A673 (cell line): ENCODE measurements at regions not wholly inside any gene's neighbourhood (a gene's known extent, or its start where the extent isn't known, plus 50 kb on each side); places are given as distances from the start of the nearest gene placed in this dataset.

Experiments used
- BruUV-seq: library from RNA; stranded (reverse); fragments of 400-500 nt; replicated peaks from 2 replicates; lab custom pipeline; 2021; lab: Mats Ljungman, UMichigan
- CTCF ChIA-PET: fragments of 300-600 bp; sonication (Branson Sonifier 250); formaldehyde crosslinking; loops from one replicate; lab custom pipeline; 2022; ENCODE audit warnings: antibody characterized with exemption; lab: Charles Lee
- POLR2A ChIA-PET: fragments of 300-600 bp; sonication (Branson Sonifier 250); formaldehyde crosslinking; loops from one replicate; lab custom pipeline; 2022; ENCODE audit warnings: antibody characterized with exemption; ENCODE audit not compliant: low non-redundant PET; lab: Charles Lee
- DNase-seq: peaks from one replicate; pipeline ENCODE4 v3.0.0-alpha.2; 2015; ENCODE audit warnings: low spot score
- H3K27ac ChIP-seq: fragments of 200-600 bp; sonication (generic); 2 replicates; pipeline ENCODE4 v1.5.1; 2016; ENCODE audit warnings: mixed run types, low read depth, mild to moderate bottlenecking, mixed read lengths, antibody characterized with exemption, low read length; ENCODE audit not compliant: poor library complexity, severe bottlenecking
- H3K27me3 ChIP-seq: fragments of 200-600 bp; sonication (generic); replicated peaks from 2 replicates; pipeline ENCODE4 v1.6.1; 2017; ENCODE audit warnings: mixed run types, low read depth, mild to moderate bottlenecking, mixed read lengths, antibody characterized with exemption, low read length; ENCODE audit not compliant: insufficient read depth, poor library complexity
- H3K36me3 ChIP-seq: fragments of 200-600 bp; sonication (generic); 2 replicates; pipeline ENCODE4 v1.6.1; 2016; ENCODE audit warnings: mixed run types, mild to moderate bottlenecking, mixed read lengths, antibody characterized with exemption, low read length; ENCODE audit not compliant: insufficient read depth, poor library complexity, severe bottlenecking
- H3K4me1 ChIP-seq: fragments of 200-600 bp; sonication (generic); 2 replicates; pipeline ENCODE4 v1.6.1; 2017; ENCODE audit warnings: mixed run types, mild to moderate bottlenecking, mixed read lengths, antibody characterized with exemption, low read length; ENCODE audit not compliant: insufficient read depth, poor library complexity, severe bottlenecking
- H3K4me3 ChIP-seq: fragments of 200-600 bp; sonication (generic); 2 replicates; pipeline ENCODE4 v1.5.1; 2016; ENCODE audit warnings: low read depth, mixed run types, mild to moderate bottlenecking, mixed read lengths, low read length; ENCODE audit not compliant: poor library complexity, severe bottlenecking
- H3K9me3 ChIP-seq: fragments of 200-600 bp; sonication (generic); 2 replicates; pipeline ENCODE4 v1.6.1; 2016; ENCODE audit warnings: mixed run types, low read depth, mild to moderate bottlenecking, mixed read lengths, antibody characterized with exemption, low read length; ENCODE audit not compliant: poor library complexity, severe bottlenecking
- CTCF ChIP-seq: fragments of 300-800, 200-600 bp; sonication (generic); conservative IDR thresholded peaks from 2 replicates; pipeline ENCODE4 v1.5.1; 2017; ENCODE audit warnings: low read depth, mild to moderate bottlenecking, antibody characterized with exemption, low read length, moderate library complexity, mixed read lengths
- EZH2 ChIP-seq: fragments of 200-600 bp; sonication (generic); IDR thresholded peaks from 2 replicates; pipeline ENCODE4 v1.6.1; 2017; ENCODE audit warnings: borderline replicate concordance, low read depth, mild to moderate bottlenecking, mixed read lengths, antibody characterized with exemption, low read length; ENCODE audit not compliant: poor library complexity, severe bottlenecking
- intact Hi-C: fragments of 100-400 bp; cut with micrococcal nuclease; formaldehyde crosslinking; loops from one replicate; pipeline ENCODE4 v1.10.0; 2022; ENCODE audit not compliant: unreplicated experiment

GRCh38 chr17:14619821-14620220, 318.9 kb downstream of the HS3ST3B1 start:
- no peak overlapping the region for H3K27ac ChIP-seq
- H3K4me1 ChIP-seq = no peaks in the 10 kb centered on the region
- H3K9me3 ChIP-seq = peaks cover 44% of the 10 kb centered on the region
- TF ChIP-seq CTCF (no peak), EZH2 (no peak)
- intact Hi-C loops = no loop called here
- no peaks in the 10 kb centered on the region for H3K27me3 ChIP-seq
- H3K4me3 ChIP-seq = no peak overlapping the region
- BruUV-seq = no TSS peak
- ChIA-PET CTCF (no interaction called here), POLR2A (no interaction called here)
- no peaks in the 10 kb centered on the region for H3K36me3 ChIP-seq
- DNase-seq = no peak

GRCh38 chr17:14616528-14616927, 315.6 kb downstream of the HS3ST3B1 start:
- intact Hi-C loops = no loop called here
- Histone ChIP-seq H3K9me3 (peaks cover 36% of the 10 kb centered on the region), H3K27me3 (no peaks in the 10 kb centered on the region), H3K36me3 (no peaks in the 10 kb centered on the region), H3K27ac (no peak overlapping the region), H3K4me3 (no peak overlapping the region), H3K4me1 (no peaks in the 10 kb centered on the region)
- POLR2A ChIA-PET = no interaction called here
- no peak for TF ChIP-seq EZH2
- no peak for TF ChIP-seq CTCF
- no peak for DNase-seq
- BruUV-seq = no TSS peak
- CTCF ChIA-PET = no interaction called here

GRCh38 chr17:14605267-14605599, 304.4 kb downstream of the HS3ST3B1 start:
- no peak overlapping the region for H3K27ac ChIP-seq
- peaks cover 15% of the 10 kb centered on the region for H3K9me3 ChIP-seq
- intact Hi-C loops = no loop called here
- H3K4me3 ChIP-seq = no peak overlapping the region
- no TSS peak for BruUV-seq
- no peak for DNase-seq
- H3K36me3 ChIP-seq = no peaks in the 10 kb centered on the region
- TF ChIP-seq CTCF (no peak), EZH2 (no peak)
- POLR2A ChIA-PET = no interaction called here
- CTCF ChIA-PET = no interaction called here
- H3K27me3 ChIP-seq = no peaks in the 10 kb centered on the region
- no peaks in the 10 kb centered on the region for H3K4me1 ChIP-seq
